IPS DF 6.9 (cell line): ENCODE measurements at regions not wholly inside any gene's neighbourhood (a gene's known extent, or its start where the extent isn't known, plus 50 kb on each side); places are given as distances from the start of the nearest gene placed in this dataset.

ENCODE experiments used
- DNase-seq: peaks from one replicate; pipeline ENCODE4 v3.0.0-alpha.2; 2013; ENCODE audit warnings: low read depth, low spot score
- H3K27ac ChIP-seq: one replicate; pipeline ENCODE4 v1.5.1; 2013; ENCODE audit warnings: low read length, control low read depth
- H3K27me3 ChIP-seq: 2 replicates; pipeline ENCODE4 v1.6.1; 2013; ENCODE audit warnings: mild to moderate bottlenecking, low read length; ENCODE audit not compliant: control insufficient read depth, insufficient read depth
- H3K36me3 ChIP-seq: 2 replicates; pipeline ENCODE4 v1.6.1; 2013; ENCODE audit warnings: low read length; ENCODE audit not compliant: control insufficient read depth, insufficient read depth
- H3K4me1 ChIP-seq: 2 replicates; pipeline ENCODE4 v1.6.1; 2013; ENCODE audit warnings: low read length; ENCODE audit not compliant: control insufficient read depth, insufficient read depth
- H3K4me3 ChIP-seq: 2 replicates; pipeline ENCODE4 v1.5.1; 2013; ENCODE audit warnings: mild to moderate bottlenecking, low read length
- H3K9me3 ChIP-seq: 2 replicates; pipeline ENCODE4 v1.6.1; 2013; ENCODE audit warnings: low read length, inconsistent platforms; ENCODE audit not compliant: control insufficient read depth, insufficient read depth
- WGBS: extraction: QIAGEN DNeasy Blood & Tissue Kit; methylation state at CpG from one replicate; pipeline ENCODE4 v1.1.7; 2013; ENCODE audit warnings: mixed read lengths, missing lambda C conversion rate; ENCODE audit not compliant: insufficient read length, insufficient coverage; 5-methylcytosine and 5-hydroxymethylcytosine counted together

GRCh38 chr9:1505489-1505888, 455.3 kb downstream of the DMRT2 start:
- H3K27ac ChIP-seq: no peak overlapping the region
- WGBS: no CpG with 5 or more reads among the region's 2 CpGs
- H3K36me3 ChIP-seq: no peaks in the 10 kb centered on the region
- H3K9me3 ChIP-seq: no peaks in the 10 kb centered on the region
- no peaks in the 10 kb centered on the region for H3K27me3 ChIP-seq
- H3K4me3 ChIP-seq: no peak overlapping the region
- DNase-seq: no peak
- H3K4me1 ChIP-seq: no peaks in the 10 kb centered on the region

GRCh38 chr9:1510712-1511111, 460.6 kb downstream of the DMRT2 start:
- Histone ChIP-seq H3K9me3 (no peaks in the 10 kb centered on the region), H3K36me3 (no peaks in the 10 kb centered on the region), H3K4me3 (no peak overlapping the region), H3K27ac (no peak overlapping the region), H3K27me3 (no peaks in the 10 kb centered on the region), H3K4me1 (peaks cover 2% of the 10 kb centered on the region)
- no CpG with 5 or more reads among the region's 4 CpGs for WGBS
- no peak for DNase-seq

GRCh38 chr9:1513105-1513504, 462.9 kb downstream of the DMRT2 start:
- H3K4me1 ChIP-seq: peaks cover 2% of the 10 kb centered on the region
- no peak overlapping the region for H3K27ac ChIP-seq
- WGBS: no CpG with 5 or more reads among the region's 2 CpGs
- H3K9me3 ChIP-seq: no peaks in the 10 kb centered on the region
- no peaks in the 10 kb centered on the region for H3K36me3 ChIP-seq
- H3K4me3 ChIP-seq: no peak overlapping the region
- no peak for DNase-seq
- no peaks in the 10 kb centered on the region for H3K27me3 ChIP-seq

GRCh38 chr9:1514250-1514649, 464.1 kb downstream of the DMRT2 start:
- no peaks in the 10 kb centered on the region for H3K9me3 ChIP-seq
- H3K27me3 ChIP-seq: no peaks in the 10 kb centered on the region
- WGBS: no CpG with 5 or more reads among the region's 3 CpGs
- H3K36me3 ChIP-seq: no peaks in the 10 kb centered on the region
- H3K4me3 ChIP-seq: no peak overlapping the region
- DNase-seq: no peak
- peaks cover 2% of the 10 kb centered on the region for H3K4me1 ChIP-seq
- no peak overlapping the region for H3K27ac ChIP-seq

GRCh38 chr9:1514776-1515363, 464.7 kb downstream of the DMRT2 start:
- Histone ChIP-seq H3K9me3 (no peaks in the 10 kb centered on the region), H3K27me3 (no peaks in the 10 kb centered on the region), H3K36me3 (no peaks in the 10 kb centered on the region), H3K27ac (no peak overlapping the region), H3K4me1 (peaks cover 2% of the 10 kb centered on the region), H3K4me3 (no peak overlapping the region)
- DNase-seq: no peak
- no CpG with 5 or more reads among the region's 2 CpGs for WGBS

GRCh38 chr9:1515557-1515956, 465.4 kb downstream of the DMRT2 start:
- H3K4me3 ChIP-seq: no peak overlapping the region
- no peaks in the 10 kb centered on the region for H3K27me3 ChIP-seq
- DNase-seq: no peak
- peaks cover 2% of the 10 kb centered on the region for H3K4me1 ChIP-seq
- no peak overlapping the region for H3K27ac ChIP-seq
- no peaks in the 10 kb centered on the region for H3K36me3 ChIP-seq
- H3K9me3 ChIP-seq: no peaks in the 10 kb centered on the region
- WGBS: no CpG with 5 or more reads among the region's 3 CpGs

- Histone ChIP-seq H3K36me3 (no peaks in the 10 kb centered on the region), H3K4me1 (no peaks in the 10 kb centered on the region), H3K9me3 (no peaks in the 10 kb centered on the region), H3K4me3 (no peak overlapping the region), H3K27me3 (no peaks in the 10 kb centered on the region), H3K27ac (no peak overlapping the region)
- no peak for DNase-seq
- WGBS: no CpG with 5 or more reads among the region's 4 CpGs
Observed at GRCh38 chr9:1521547-1521946, 471.4 kb downstream of the DMRT2 start.

- H3K9me3 ChIP-seq: no peaks in the 10 kb centered on the region
- no peaks in the 10 kb centered on the region for H3K27me3 ChIP-seq
- no CpG with 5 or more reads among the region's 1 CpG for WGBS
- no peak overlapping the region for H3K27ac ChIP-seq
- no peak for DNase-seq
- H3K4me3 ChIP-seq: no peak overlapping the region
- no peaks in the 10 kb centered on the region for H3K36me3 ChIP-seq
- H3K4me1 ChIP-seq: no peaks in the 10 kb centered on the region
Observed at GRCh38 chr9:1522219-1522767, 472.1 kb downstream of the DMRT2 start.

GRCh38 chr9:1528456-1528855, 478.3 kb downstream of the DMRT2 start:
- DNase-seq: no peak
- Histone ChIP-seq H3K4me3 (no peak overlapping the region), H3K27me3 (no peaks in the 10 kb centered on the region), H3K9me3 (no peaks in the 10 kb centered on the region), H3K36me3 (no peaks in the 10 kb centered on the region), H3K27ac (no peak overlapping the region), H3K4me1 (no peaks in the 10 kb centered on the region)
- WGBS: no CpG with 5 or more reads among the region's 2 CpGs

GRCh38 chr9:1530696-1531095, 480.5 kb downstream of the DMRT2 start:
- WGBS: no CpG with 5 or more reads among the region's 3 CpGs
- Histone ChIP-seq H3K36me3 (no peaks in the 10 kb centered on the region), H3K27me3 (no peaks in the 10 kb centered on the region), H3K9me3 (no peaks in the 10 kb centered on the region), H3K4me3 (no peak overlapping the region), H3K27ac (no peak overlapping the region), H3K4me1 (no peaks in the 10 kb centered on the region)
- DNase-seq: no peak

GRCh38 chr9:1531424-1531823, 481.3 kb downstream of the DMRT2 start:
- Histone ChIP-seq H3K27me3 (no peaks in the 10 kb centered on the region), H3K4me1 (no peaks in the 10 kb centered on the region), H3K27ac (no peak overlapping the region), H3K4me3 (no peak overlapping the region), H3K36me3 (no peaks in the 10 kb centered on the region), H3K9me3 (no peaks in the 10 kb centered on the region)
- WGBS: no CpG with 5 or more reads among the region's 1 CpG
- DNase-seq: no peak
